ENCODE measurements at regions not wholly inside any gene's neighbourhood (a gene's known extent, or its start where the extent isn't known, plus 50 kb on each side); places are given as distances from the start of the nearest gene placed in this dataset.

- TF ChIP-seq, protein P1, sequence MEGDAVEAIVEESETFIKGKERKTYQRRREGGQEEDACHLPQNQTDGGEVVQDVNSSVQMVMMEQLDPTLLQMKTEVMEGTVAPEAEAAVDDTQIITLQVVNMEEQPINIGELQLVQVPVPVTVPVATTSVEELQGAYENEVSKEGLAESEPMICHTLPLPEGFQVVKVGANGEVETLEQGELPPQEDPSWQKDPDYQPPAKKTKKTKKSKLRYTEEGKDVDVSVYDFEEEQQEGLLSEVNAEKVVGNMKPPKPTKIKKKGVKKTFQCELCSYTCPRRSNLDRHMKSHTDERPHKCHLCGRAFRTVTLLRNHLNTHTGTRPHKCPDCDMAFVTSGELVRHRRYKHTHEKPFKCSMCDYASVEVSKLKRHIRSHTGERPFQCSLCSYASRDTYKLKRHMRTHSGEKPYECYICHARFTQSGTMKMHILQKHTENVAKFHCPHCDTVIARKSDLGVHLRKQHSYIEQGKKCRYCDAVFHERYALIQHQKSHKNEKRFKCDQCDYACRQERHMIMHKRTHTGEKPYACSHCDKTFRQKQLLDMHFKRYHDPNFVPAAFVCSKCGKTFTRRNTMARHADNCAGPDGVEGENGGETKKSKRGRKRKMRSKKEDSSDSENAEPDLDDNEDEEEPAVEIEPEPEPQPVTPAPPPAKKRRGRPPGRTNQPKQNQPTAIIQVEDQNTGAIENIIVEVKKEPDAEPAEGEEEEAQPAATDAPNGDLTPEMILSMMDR (IDR thresholded peaks at IDR 0.05; ENCODE audit: low read length): no peak
- no peak for TF ChIP-seq EZH2 (IDR thresholded peaks at IDR 0.05; ENCODE audit: borderline replicate concordance, low read length)
Observed at GRCh38 chr9:110041452-110041851, 166.5 kb downstream of the C9orf152 start.
